ENCODE measurements at regions not wholly inside any gene's neighbourhood (a gene's known extent, or its start where the extent isn't known, plus 50 kb on each side); places are given as distances from the start of the nearest gene placed in this dataset.

- Histone ChIP-seq H3K9me3 (ENCODE audit: control insufficient read depth, insufficient read depth, low read length) (no peaks in the 10 kb centered on the region), H3K4me2 (ENCODE audit: low read length) (no peak overlapping the region), H3K4me1 (ENCODE audit: control insufficient read depth, low read length) (no peaks in the 10 kb centered on the region), H3K27me3 (ENCODE audit: control insufficient read depth, low read length) (no peaks in the 10 kb centered on the region), H3K79me2 (ENCODE audit: control insufficient read depth, low read length) (no peaks in the 10 kb centered on the region), H4K20me1 (ENCODE audit: control insufficient read depth, insufficient read depth, low read depth, low read length) (no peaks in the 10 kb centered on the region), H3K4me3 (ENCODE audit: low read length) (no peak overlapping the region), H3K36me3 (ENCODE audit: control insufficient read depth, low read length) (no peaks in the 10 kb centered on the region), H3K9me2 (replicated peaks; ENCODE audit: control insufficient read depth, low read length) (no peaks in the 10 kb centered on the region), H3K27ac (ENCODE audit: low read depth, low read length) (no peak overlapping the region), H3F3A (ENCODE audit: control insufficient read depth, insufficient read depth) (no peaks in the 10 kb centered on the region)
- TF ChIP-seq CTCF (IDR thresholded peaks at IDR 0.05; ENCODE audit: low read depth, low read length, poor library complexity, severe bottlenecking) = no peak
- TF ChIP-seq EZH2phosphoT487 (IDR thresholded peaks at IDR 0.05; ENCODE audit: borderline replicate concordance, low read length) = no peak
Measured at GRCh38 chr6:15061180-15061641, 184.7 kb upstream of the JARID2 start.

GRCh38 chr6:15061908-15062515 is 183.9 kb upstream of the JARID2 start:
- H3K4me1 ChIP-seq (ENCODE audit: control insufficient read depth, low read length) = no peaks in the 10 kb centered on the region
- no peaks in the 10 kb centered on the region for H3K27me3 ChIP-seq (ENCODE audit: control insufficient read depth, low read length)
- H3K4me2 ChIP-seq (ENCODE audit: low read length) = no peak overlapping the region
- H3K9me3 ChIP-seq (ENCODE audit: control insufficient read depth, insufficient read depth, low read length) = no peaks in the 10 kb centered on the region
- no peaks in the 10 kb centered on the region for H3F3A ChIP-seq (ENCODE audit: control insufficient read depth, insufficient read depth)
- H3K27ac ChIP-seq (ENCODE audit: low read depth, low read length) = no peak overlapping the region
- no peaks in the 10 kb centered on the region for H4K20me1 ChIP-seq (ENCODE audit: control insufficient read depth, insufficient read depth, low read depth, low read length)
- no peak overlapping the region for H3K4me3 ChIP-seq (ENCODE audit: low read length)
- H3K9me2 ChIP-seq (replicated peaks; ENCODE audit: control insufficient read depth, low read length) = no peaks in the 10 kb centered on the region
- no peak for TF ChIP-seq CTCF (IDR thresholded peaks at IDR 0.05; ENCODE audit: low read depth, low read length, poor library complexity, severe bottlenecking)
- no peak for TF ChIP-seq EZH2phosphoT487 (IDR thresholded peaks at IDR 0.05; ENCODE audit: borderline replicate concordance, low read length)
- no peaks in the 10 kb centered on the region for H3K36me3 ChIP-seq (ENCODE audit: control insufficient read depth, low read length)
- no peaks in the 10 kb centered on the region for H3K79me2 ChIP-seq (ENCODE audit: control insufficient read depth, low read length)

- H3K27ac ChIP-seq (ENCODE audit: low read depth, low read length) = no peak overlapping the region
- H3K4me2 ChIP-seq (ENCODE audit: low read length) = no peak overlapping the region
- H3K4me1 ChIP-seq (ENCODE audit: control insufficient read depth, low read length) = no peaks in the 10 kb centered on the region
Measured at GRCh38 chr6:15062516-15063252, 183.2 kb upstream of the JARID2 start.

More at GRCh38 chr6:15062516-15063252, 183.2 kb upstream of the JARID2 start:
- Histone ChIP-seq H3K9me2 (replicated peaks; ENCODE audit: control insufficient read depth, low read length) (no peaks in the 10 kb centered on the region), H3K27me3 (ENCODE audit: control insufficient read depth, low read length) (no peaks in the 10 kb centered on the region), H3F3A (ENCODE audit: control insufficient read depth, insufficient read depth) (no peaks in the 10 kb centered on the region), H3K36me3 (ENCODE audit: control insufficient read depth, low read length) (no peaks in the 10 kb centered on the region), H4K20me1 (ENCODE audit: control insufficient read depth, insufficient read depth, low read depth, low read length) (no peaks in the 10 kb centered on the region), H3K4me3 (ENCODE audit: low read length) (no peak overlapping the region), H3K79me2 (ENCODE audit: control insufficient read depth, low read length) (no peaks in the 10 kb centered on the region), H3K9me3 (ENCODE audit: control insufficient read depth, insufficient read depth, low read length) (no peaks in the 10 kb centered on the region)
- TF ChIP-seq EZH2phosphoT487 (IDR thresholded peaks at IDR 0.05; ENCODE audit: borderline replicate concordance, low read length) (no peak), CTCF (IDR thresholded peaks at IDR 0.05; ENCODE audit: low read depth, low read length, poor library complexity, severe bottlenecking) (no peak)
